ENCODE measurements at regions not wholly inside any gene's neighbourhood (a gene's known extent, or its start where the extent isn't known, plus 50 kb on each side); places are given as distances from the start of the nearest gene placed in this dataset.

DNA sequence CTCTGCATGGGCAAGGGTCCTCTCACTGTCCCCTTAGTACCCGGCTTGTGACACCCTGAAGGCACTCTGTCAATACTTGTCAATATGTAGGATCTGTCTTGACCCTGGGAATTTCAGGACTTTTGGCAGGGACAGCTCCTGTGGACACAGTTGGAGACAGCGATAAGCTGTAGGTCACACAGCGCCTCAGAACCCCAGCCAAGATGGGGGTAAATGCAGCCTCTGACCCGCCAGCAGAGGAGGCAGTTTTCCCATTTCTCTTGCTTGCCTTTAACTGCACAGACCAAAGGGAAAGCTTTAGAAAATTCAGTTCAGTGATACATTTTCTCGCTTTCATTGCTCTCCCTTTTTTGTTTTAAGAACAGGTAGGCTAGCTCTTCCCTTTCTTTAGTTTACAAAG is 54.8 kb upstream of the KLHL29 start:
- no peak for DNase-seq

All from cerebellar nuclear complex (tissue), 1 donor.